Ovary (tissue), 3 donors: ENCODE measurements at regions not wholly inside any gene's neighbourhood (a gene's known extent, or its start where the extent isn't known, plus 50 kb on each side); places are given as distances from the start of the nearest gene placed in this dataset.

Source experiments
- EP300 ChIP-seq: sonication (generic); formaldehyde crosslinking; IDR thresholded peaks from one replicate; pipeline ENCODE4 v1.6.1; 2017; ENCODE audit warnings: antibody characterized with exemption
- POLR2A ChIP-seq: fragments of 450-650 bp; IDR thresholded peaks from one replicate; pipeline ENCODE4 v1.6.1; 2017; ENCODE audit warnings: antibody characterized with exemption, mild to moderate bottlenecking, moderate library complexity
- TF ChIP-seq, protein P1 (sequence below), 3 donors: fragments of 450-650 bp in 2 of 3; fragments of 200-600 bp in 1 of 3; IDR thresholded peaks; one replicate each; pipeline versions ENCODE4 v1.5.1 to v1.8.0; 2016 to 2022; ENCODE audit warnings: antibody characterized with exemption in 3 of 3, mild to moderate bottlenecking in 1 of 3
- donor health status: DM: no; HTN: no; CAD: no.

GRCh38 chr3:42027571-42027970, 63.6 kb upstream of the TRAK1 start:
- no peak for TF ChIP-seq POLR2A
- TF ChIP-seq EP300: no peak
- TF ChIP-seq, protein P1, sequence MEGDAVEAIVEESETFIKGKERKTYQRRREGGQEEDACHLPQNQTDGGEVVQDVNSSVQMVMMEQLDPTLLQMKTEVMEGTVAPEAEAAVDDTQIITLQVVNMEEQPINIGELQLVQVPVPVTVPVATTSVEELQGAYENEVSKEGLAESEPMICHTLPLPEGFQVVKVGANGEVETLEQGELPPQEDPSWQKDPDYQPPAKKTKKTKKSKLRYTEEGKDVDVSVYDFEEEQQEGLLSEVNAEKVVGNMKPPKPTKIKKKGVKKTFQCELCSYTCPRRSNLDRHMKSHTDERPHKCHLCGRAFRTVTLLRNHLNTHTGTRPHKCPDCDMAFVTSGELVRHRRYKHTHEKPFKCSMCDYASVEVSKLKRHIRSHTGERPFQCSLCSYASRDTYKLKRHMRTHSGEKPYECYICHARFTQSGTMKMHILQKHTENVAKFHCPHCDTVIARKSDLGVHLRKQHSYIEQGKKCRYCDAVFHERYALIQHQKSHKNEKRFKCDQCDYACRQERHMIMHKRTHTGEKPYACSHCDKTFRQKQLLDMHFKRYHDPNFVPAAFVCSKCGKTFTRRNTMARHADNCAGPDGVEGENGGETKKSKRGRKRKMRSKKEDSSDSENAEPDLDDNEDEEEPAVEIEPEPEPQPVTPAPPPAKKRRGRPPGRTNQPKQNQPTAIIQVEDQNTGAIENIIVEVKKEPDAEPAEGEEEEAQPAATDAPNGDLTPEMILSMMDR (IDR thresholded peaks at IDR 0.05): no peak
